LoVo (cell line): ENCODE measurements at regions not wholly inside any gene's neighbourhood (a gene's known extent, or its start where the extent isn't known, plus 50 kb on each side); places are given as distances from the start of the nearest gene placed in this dataset.

Experiments
- DNase-seq: peaks from one replicate; pipeline ENCODE4 v3.0.0-alpha.2; 2016; ENCODE audit warnings: low spot score

DNA sequence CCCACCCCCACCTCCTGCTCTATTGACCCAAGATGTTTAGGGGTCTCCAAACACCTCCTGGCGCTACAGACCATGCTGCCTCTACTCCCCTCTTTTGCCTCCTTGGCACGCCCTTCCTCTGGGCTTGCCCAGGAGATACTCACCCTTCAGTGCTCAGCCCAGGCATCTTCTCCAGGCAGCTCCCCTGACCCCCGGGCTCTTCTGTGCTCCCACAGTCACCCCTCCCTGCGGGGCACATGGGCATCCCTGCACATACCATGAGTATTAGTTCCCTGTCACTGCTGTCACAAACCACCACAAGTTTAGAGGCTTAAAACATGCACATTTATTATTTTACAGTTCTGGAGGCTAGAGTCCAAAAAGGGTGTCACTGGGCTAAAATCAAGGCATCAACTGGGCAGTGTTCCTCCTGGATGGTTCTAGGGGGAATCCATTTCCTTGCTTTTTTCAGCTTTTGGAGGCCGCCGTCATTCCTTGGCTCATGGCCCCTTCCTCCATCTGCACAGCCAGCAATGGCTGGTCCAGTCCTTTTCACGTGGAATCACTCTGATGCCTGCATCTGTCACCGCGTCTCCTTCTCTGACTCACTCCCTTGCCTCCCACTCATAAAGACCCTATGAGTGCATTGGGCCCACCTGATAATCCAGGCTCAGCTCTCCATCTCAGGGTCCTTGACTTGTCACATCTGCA, 230.4 kb upstream of the COPS8 start:
- no peak for DNase-seq

GRCh38 chr2:236855866-236856847, 229.5 kb upstream of the COPS8 start:
- no peak for DNase-seq

DNA sequence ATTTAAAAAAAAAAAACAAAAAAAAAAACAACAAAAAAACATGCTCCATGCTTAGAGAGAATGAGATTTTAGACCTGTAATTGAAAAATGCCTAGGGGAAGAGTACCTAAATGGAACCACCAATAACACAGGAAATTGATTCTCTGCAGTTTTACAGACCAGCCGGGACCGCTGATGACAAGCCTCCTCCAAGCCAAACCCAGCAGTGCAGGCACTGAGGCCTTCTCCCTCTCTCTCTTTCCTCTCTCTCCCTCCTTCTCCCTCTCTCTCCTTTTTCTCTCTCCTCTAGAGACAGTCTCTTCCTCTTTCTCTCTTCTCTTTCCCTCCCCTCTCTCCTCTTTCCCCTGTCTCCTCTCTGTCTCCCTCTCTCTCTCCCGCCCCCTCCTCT, 228.8 kb upstream of the COPS8 start:
- no peak for DNase-seq

- no peak for DNase-seq
Measured at GRCh38 chr2:236857246-236857645, 228.4 kb upstream of the COPS8 start.

DNA sequence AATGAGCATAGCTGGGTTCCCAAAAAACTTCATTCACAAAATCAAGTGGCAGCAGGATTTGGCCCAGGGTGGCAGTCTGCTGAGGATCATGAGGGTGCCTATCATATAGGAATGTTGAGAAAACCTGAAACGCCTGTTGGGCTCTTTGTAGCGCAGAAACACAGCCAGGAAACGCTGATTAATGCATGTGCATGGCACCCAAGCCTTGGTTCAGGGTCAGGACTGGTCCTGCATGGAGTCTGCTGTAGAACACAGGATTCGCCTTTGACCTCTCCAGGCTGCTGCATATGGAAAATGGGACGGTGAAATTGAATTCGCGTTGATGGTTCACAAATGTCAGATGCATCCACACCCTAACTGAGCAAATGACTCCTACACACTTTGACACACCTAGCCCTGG, 227.9 kb upstream of the COPS8 start:
- DNase-seq, result no peak

- DNase-seq, result no peak
Measured at GRCh38 chr2:236858661-236859060, 227.0 kb upstream of the COPS8 start.

DNA sequence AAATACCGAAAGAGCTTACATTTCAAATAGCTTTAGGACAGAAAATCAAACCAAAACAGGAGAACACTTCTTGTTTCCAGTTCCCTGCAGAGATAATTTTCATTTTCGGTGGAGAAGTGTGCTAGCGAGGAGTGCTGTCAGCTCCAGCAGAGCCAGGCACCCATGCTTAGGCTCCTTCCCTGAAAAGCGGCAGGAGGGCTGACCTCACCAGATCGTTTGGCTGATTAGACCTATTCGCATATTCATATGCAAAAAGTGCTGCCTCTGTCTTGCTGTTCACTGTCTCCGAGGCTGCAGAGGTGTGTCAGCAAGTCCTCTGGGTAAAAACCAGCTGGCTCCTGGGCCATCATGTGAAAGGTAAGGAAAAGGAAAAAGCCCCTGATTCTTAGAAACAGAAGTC, 225.8 kb upstream of the COPS8 start:
- DNase-seq, result no peak

DNA sequence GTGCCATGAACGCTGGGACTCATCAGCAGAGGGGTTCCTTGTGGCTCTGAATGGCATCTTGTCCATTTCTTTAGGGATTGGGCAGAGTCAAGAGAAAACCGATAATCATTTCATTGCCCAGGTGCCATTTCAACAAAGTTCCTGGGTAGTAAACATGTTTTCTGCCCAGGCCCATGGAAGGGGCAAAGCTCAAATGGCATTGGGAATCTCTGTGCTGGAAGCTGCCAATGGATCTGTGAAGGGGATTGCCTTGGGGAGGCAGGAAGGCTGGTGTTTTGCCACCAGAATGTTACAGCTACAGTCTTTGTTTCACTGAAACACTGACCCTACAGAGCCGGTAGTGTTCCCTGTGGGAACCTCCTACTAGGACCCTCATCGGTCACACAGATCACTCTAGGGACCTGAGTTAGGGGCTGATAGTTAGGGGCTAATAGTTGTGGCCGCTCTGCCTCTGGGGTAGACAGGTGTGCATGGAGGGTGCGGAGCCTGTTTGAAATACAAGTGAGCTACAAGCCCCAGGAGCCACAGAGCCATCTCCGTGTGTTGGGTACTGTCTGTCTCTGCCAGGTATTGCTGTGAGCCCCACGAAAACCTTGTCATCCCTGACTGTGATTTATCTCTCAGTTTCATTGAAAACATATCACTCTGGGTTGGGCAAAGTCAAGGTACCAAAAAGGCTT, 224.4 kb upstream of the COPS8 start:
- no peak for DNase-seq

GRCh38 chr2:236861944-236862343, 223.7 kb upstream of the COPS8 start:
- DNase-seq, result no peak

- DNase-seq, result no peak
Measured at GRCh38 chr2:236862526-236862925, 223.2 kb upstream of the COPS8 start.

DNA sequence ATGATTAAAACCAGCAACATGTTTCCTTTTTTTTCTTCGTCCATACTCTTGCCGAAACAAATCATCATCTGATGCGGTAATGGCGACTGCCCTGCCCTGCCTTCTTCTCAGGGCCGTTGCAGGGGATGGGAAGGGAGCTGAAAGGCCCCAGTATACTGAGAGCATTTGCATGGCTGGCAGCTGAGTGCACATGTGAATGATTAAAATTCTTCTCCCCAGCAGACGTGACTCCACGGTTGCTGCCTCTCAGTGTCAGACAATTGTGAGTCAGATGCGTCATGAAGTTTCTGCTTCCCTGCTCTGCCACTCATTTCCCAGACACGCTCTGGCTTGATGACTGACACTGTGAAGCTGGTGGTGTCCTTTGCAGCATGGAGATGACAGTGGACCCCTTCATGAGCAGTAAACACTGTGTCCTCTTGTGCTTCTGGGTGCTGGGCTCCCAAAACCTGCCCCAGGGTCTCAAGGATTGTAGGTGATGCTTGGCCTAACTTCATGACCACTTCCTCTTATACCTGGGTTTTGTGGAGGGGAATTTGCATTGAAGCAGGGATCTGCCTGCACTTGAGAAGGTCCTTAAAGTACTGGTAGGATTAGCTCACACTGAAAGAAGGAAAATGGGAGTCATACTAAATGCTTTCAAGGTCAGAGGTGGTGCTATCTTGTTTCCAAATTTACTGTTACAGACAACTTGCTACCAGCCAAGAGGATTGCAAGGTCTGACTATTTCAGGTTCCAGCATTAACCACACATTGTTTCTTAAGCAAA, 222.5 kb upstream of the COPS8 start:
- no peak for DNase-seq

DNA sequence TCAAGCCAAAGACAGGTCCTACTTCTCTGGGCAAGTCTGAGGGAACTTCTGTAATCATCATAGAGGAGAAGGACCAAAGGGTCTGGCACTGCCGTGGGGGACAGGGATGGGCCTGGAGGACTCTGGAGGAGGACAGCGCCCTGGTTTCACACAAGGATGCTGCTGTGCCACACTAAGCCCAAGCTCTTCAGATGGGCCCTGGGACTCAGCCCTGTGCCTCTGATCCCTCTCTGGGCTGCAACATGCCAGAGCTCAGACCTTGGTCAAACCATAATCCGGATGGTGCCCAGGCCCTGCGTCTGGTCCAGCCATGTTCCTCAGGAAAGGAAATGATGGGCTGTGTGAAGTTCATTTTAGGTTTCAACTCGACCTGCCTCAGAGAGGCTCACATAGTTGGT, 222.0 kb upstream of the COPS8 start:
- no peak for DNase-seq

- no peak for DNase-seq
Measured at GRCh38 chr2:236865052-236865451, 220.6 kb upstream of the COPS8 start.

DNA sequence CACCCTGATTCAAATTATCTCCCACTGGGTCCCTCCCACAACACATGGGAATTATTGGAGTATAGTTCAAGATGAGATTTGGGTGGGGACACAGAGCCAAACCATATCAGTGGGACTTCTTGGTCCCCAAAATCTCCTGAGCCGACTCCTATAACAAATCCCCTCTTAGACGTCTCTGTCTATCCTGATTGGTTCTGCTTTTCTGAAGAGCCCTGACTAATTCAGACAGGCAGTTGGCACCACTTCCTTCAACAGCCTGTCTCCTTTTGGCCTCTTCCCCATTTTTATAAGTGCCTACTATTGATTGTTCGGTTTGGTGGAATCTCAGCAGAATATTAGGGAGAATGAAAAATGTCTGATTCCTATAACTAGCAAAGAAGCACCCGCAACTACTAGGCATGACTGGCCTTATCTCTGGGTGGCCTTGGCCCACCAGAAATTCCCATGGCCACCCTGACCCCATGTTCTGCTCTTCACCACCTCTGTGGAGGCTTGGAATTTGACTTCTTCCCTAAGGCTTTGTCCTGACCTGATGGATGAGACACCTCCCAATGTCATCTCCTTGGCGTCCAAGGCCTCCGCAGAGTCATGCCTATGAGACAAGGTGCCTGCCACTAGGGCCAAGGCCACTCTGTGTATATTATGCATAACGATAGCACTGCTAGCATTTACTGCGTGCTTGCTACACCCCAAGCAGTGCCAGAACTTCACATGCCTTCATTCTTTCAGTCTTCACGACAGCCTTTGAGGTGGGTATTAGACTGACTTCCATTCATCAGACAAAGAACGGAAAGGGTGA, 218.9 kb upstream of the COPS8 start:
- DNase-seq, result no peak

DNA sequence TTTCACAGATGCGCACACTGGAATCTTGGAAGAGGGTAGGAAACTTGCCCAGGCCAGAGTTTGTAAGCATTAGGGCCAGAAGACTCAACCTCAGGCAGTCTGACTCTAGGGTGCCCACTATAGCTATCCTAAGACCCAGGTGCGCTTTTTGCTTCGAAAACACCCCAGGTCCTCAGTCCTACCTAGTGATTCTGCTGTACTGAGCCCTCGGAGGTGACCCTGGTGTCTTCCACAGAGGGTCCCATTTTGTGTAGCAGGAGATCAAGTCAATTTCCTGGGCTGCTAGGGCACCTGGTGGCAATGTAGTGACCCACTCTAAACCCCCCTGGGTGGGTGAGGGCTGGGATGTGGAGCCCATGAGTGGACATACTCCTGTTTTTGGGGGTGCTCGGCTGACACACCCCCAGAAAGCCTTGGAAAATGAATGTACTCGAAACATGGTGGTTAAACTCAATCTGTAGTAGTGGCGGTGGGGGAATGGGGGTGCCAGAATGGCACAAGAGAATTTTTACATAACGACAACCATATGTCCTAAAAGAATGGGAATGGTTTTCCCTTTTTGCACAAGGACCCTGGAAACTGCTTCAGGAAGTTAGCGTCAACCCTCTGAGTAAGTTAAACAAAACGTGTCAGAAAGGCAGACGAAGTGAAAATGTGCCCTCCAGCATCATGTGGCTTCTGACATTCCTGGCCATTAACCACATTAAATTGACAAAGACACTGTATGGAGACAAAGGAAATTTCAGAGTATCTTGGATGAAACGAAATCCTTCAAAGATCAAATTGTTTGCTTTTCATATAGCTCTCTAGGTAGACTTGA, 218.0 kb upstream of the COPS8 start:
- DNase-seq, result no peak

- no peak for DNase-seq
Measured at GRCh38 chr2:236870370-236870769, 215.3 kb upstream of the COPS8 start.

GRCh38 chr2:236871500-236872001, 214.1 kb upstream of the COPS8 start:
- DNase-seq, result peak; percentile 16

- DNase-seq, result no peak
Measured at GRCh38 chr2:236872015-236872414, 213.7 kb upstream of the COPS8 start.

- DNase-seq, result no peak
Measured at GRCh38 chr2:236872981-236873380, 212.7 kb upstream of the COPS8 start.

DNA sequence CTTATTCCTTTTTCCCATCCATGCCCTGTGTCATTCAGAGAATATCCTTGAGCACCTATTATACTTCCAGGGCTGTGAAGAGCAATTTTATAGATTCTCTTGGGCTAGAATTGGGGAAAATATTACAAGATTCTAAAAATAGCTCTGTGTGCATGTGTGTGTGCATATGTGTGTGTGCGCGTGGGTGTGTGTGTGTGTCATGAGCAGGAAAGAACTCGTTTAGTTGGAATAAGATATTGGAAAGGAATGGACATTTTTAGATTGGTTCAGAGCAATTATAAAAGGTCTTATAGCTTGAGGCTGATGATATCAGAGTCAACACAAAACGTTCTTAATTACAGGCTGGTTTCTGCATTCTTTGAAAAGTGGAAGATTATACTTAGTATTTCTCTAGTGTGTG, 212.1 kb upstream of the COPS8 start:
- DNase-seq, result no peak
